PC-9 (cell line): ENCODE measurements at regions not wholly inside any gene's neighbourhood (a gene's known extent, or its start where the extent isn't known, plus 50 kb on each side); places are given as distances from the start of the nearest gene placed in this dataset.

Source experiments
- BruUV-seq: library from RNA; stranded (reverse); fragments of 400-500 nt; replicated peaks from 2 replicates; lab custom pipeline; 2021; lab: Mats Ljungman, UMichigan
- CTCF ChIA-PET: fragments of 300-600 bp; sonication (Branson Sonifier 250); formaldehyde crosslinking; loops from one replicate; lab custom pipeline; 2022; ENCODE audit warnings: antibody characterized with exemption; lab: Charles Lee
- POLR2A ChIA-PET: fragments of 300-600 bp; sonication (Branson Sonifier 250); formaldehyde crosslinking; loops from one replicate; lab custom pipeline; 2022; ENCODE audit warnings: antibody characterized with exemption; ENCODE audit not compliant: unreplicated experiment; lab: Charles Lee
- DNase-seq, 2 experiments: peaks; one replicate each; pipeline versions ENCODE4 v3.0.0 to v3.0.0-alpha.2; 2015 to 2022; ENCODE audit warnings: mixed read lengths in 1 of 2
- H2AFZ ChIP-seq: fragments of 200-600 bp; sonication (generic); 2 replicates; pipeline ENCODE4 v1.8.1; 2017; ENCODE audit warnings: antibody characterized with exemption
- H3F3A ChIP-seq: fragments of 200-600 bp; sonication (generic); 2 replicates; pipeline ENCODE4 v1.8.1; 2017; ENCODE audit warnings: antibody characterized with exemption, mild to moderate bottlenecking, low read depth; ENCODE audit not compliant: insufficient read depth
- H3K27ac ChIP-seq: fragments of 200-600 bp; sonication (generic); 2 replicates; pipeline ENCODE4 v1.6.1; 2016; ENCODE audit warnings: mixed run types
- H3K27me3 ChIP-seq: fragments of 200-600 bp; sonication (generic); 2 replicates; pipeline ENCODE4 v1.6.1; 2016; ENCODE audit warnings: low read depth, mixed run types; ENCODE audit not compliant: insufficient read depth
- H3K36me3 ChIP-seq: fragments of 200-600 bp; sonication (generic); 2 replicates; pipeline ENCODE4 v1.6.1; 2016; ENCODE audit warnings: low read depth, mixed run types
- H3K4me1 ChIP-seq: fragments of 200-600 bp; sonication (generic); replicated peaks from 2 replicates; pipeline ENCODE4 v1.6.1; 2016; ENCODE audit warnings: mixed run types; ENCODE audit not compliant: insufficient read depth
- H3K4me2 ChIP-seq: fragments of 200-600 bp; sonication (generic); 2 replicates; pipeline ENCODE4 v1.6.1; 2017; ENCODE audit warnings: mixed run types
- H3K4me3 ChIP-seq: fragments of 200-600 bp; sonication (generic); 2 replicates; pipeline ENCODE4 v1.6.1; 2016; ENCODE audit warnings: mixed run types
- H3K79me2 ChIP-seq: fragments of 200-600 bp; sonication (generic); 2 replicates; pipeline ENCODE4 v1.6.1; 2017; ENCODE audit warnings: low read depth, mixed run types
- H3K9me2 ChIP-seq: fragments of 200-600 bp; sonication (generic); 2 replicates; pipeline ENCODE4 v1.8.1; 2017; ENCODE audit warnings: mild to moderate bottlenecking; ENCODE audit not compliant: insufficient read depth
- H3K9me3 ChIP-seq: fragments of 200-600 bp; sonication (generic); 2 replicates; pipeline ENCODE4 v1.8.1; 2016; ENCODE audit warnings: low read depth; ENCODE audit not compliant: insufficient read depth
- H4K20me1 ChIP-seq: fragments of 200-600 bp; sonication (generic); 2 replicates; pipeline ENCODE4 v1.8.1; 2017; ENCODE audit not compliant: insufficient read depth
- CTCF ChIP-seq: fragments of 200-600 bp; sonication (generic); conservative IDR thresholded peaks from 2 replicates; pipeline ENCODE4 v1.6.1; 2017; ENCODE audit warnings: mixed run types, antibody characterized with exemption, mild to moderate bottlenecking, moderate library complexity
- EZH2 ChIP-seq: fragments of 200-600 bp; sonication (generic); IDR thresholded peaks from 2 replicates; pipeline ENCODE4 v1.8.0; 2017; ENCODE audit warnings: antibody characterized with exemption, low read depth
- intact Hi-C: fragments of 100-400 bp; cut with micrococcal nuclease; formaldehyde crosslinking; loops from one replicate; pipeline ENCODE4 v1.10.0; 2022; ENCODE audit not compliant: unreplicated experiment

- H3K4me1 ChIP-seq = no peaks in the 10 kb centered on the region
- no peaks in the 10 kb centered on the region for H3K9me2 ChIP-seq
- H3K27me3 ChIP-seq = no peaks in the 10 kb centered on the region
- no peak for TF ChIP-seq EZH2
- no peak for TF ChIP-seq CTCF
- H3F3A ChIP-seq = no peaks in the 10 kb centered on the region
- CTCF ChIA-PET = no interaction called here
- H3K4me2 ChIP-seq = no peak overlapping the region
- no peaks in the 10 kb centered on the region for H3K79me2 ChIP-seq
- no peak overlapping the region for H2AFZ ChIP-seq
- POLR2A ChIA-PET = no interaction called here
- BruUV-seq = no TSS peak
- H4K20me1 ChIP-seq = no peaks in the 10 kb centered on the region
- no peak for DNase-seq
- no peak overlapping the region for H3K27ac ChIP-seq
- H3K36me3 ChIP-seq = no peaks in the 10 kb centered on the region
- intact Hi-C loops = no loop called here
- H3K4me3 ChIP-seq = no peak overlapping the region
- H3K9me3 ChIP-seq = no peaks in the 10 kb centered on the region
Observed at GRCh38 chrX:57985951-57986350, 75.7 kb upstream of the ZXDA start.

GRCh38 chrX:57984620-57985019 lies 74.4 kb upstream of the ZXDA start:
- Histone ChIP-seq H3K4me3 (no peak overlapping the region), H3K9me2 (no peaks in the 10 kb centered on the region), H3K9me3 (no peaks in the 10 kb centered on the region), H3K36me3 (no peaks in the 10 kb centered on the region), H3K27ac (no peak overlapping the region), H3K4me1 (no peaks in the 10 kb centered on the region), H3K27me3 (no peaks in the 10 kb centered on the region), H3K4me2 (no peak overlapping the region), H2AFZ (no peak overlapping the region), H4K20me1 (no peaks in the 10 kb centered on the region), H3F3A (no peaks in the 10 kb centered on the region), H3K79me2 (no peaks in the 10 kb centered on the region)
- CTCF ChIA-PET = no interaction called here
- TF ChIP-seq CTCF = no peak
- no peak for TF ChIP-seq EZH2
- POLR2A ChIA-PET = no interaction called here
- DNase-seq = no peak
- no TSS peak for BruUV-seq
- intact Hi-C loops = no loop called here

- H3K9me2 ChIP-seq = no peaks in the 10 kb centered on the region
- H3K36me3 ChIP-seq = no peaks in the 10 kb centered on the region
- no peaks in the 10 kb centered on the region for H4K20me1 ChIP-seq
- H3K4me2 ChIP-seq = no peak overlapping the region; the same call in 1 of the 2 replicates
- H3F3A ChIP-seq = no peaks in the 10 kb centered on the region
- POLR2A ChIA-PET = no interaction called here
- no peaks in the 10 kb centered on the region for H3K4me1 ChIP-seq
- H3K9me3 ChIP-seq = no peaks in the 10 kb centered on the region
- TF ChIP-seq EZH2 = no peak
- peak; percentile 29; the same call in 1 of the 2 replicates for TF ChIP-seq CTCF
- H3K79me2 ChIP-seq = no peaks in the 10 kb centered on the region
- no peak overlapping the region for H3K4me3 ChIP-seq
- no TSS peak for BruUV-seq
- H2AFZ ChIP-seq = no peak overlapping the region
- no peak overlapping the region for H3K27ac ChIP-seq
- intact Hi-C loops = no loop called here
- DNase-seq = no peak
- no peaks in the 10 kb centered on the region for H3K27me3 ChIP-seq
- CTCF ChIA-PET = no interaction called here
Observed at GRCh38 chrX:57977992-57978391, 67.7 kb upstream of the ZXDA start.
